Glutamatergic neuron (in vitro differentiated cells): ENCODE measurements at regions not wholly inside any gene's neighbourhood (a gene's known extent, or its start where the extent isn't known, plus 50 kb on each side); places are given as distances from the start of the nearest gene placed in this dataset.
"Not testable (repeated sequence)": the region's sequence is repeated elsewhere in the genome, so short reads cannot be mapped to it uniquely, and the experiment has no call there.

ENCODE experiments used
- DNase-seq: peaks from one replicate; pipeline ENCODE4 v3.0.0; 2022
- H3K27ac Mint-ChIP-seq: one replicate; pipeline ENCODE4 v1.8.0; 2020; ENCODE audit warnings: mild to moderate bottlenecking, mixed read lengths, inconsistent platforms; ENCODE audit not compliant: unreplicated experiment
- H3K27me3 Mint-ChIP-seq: one replicate; pipeline ENCODE4 v1.8.0; 2020; ENCODE audit warnings: mild to moderate bottlenecking, moderate library complexity, mixed read lengths, inconsistent platforms; ENCODE audit not compliant: unreplicated experiment
- H3K36me3 Mint-ChIP-seq: one replicate; pipeline ENCODE4 v1.8.0; 2020; ENCODE audit warnings: mild to moderate bottlenecking, mixed read lengths, inconsistent platforms; ENCODE audit not compliant: unreplicated experiment
- H3K4me1 Mint-ChIP-seq: one replicate; pipeline ENCODE4 v1.8.0; 2020; ENCODE audit warnings: mild to moderate bottlenecking, low read depth, mixed read lengths, inconsistent platforms; ENCODE audit not compliant: unreplicated experiment
- H3K4me3 Mint-ChIP-seq: one replicate; pipeline ENCODE4 v1.8.0; 2020; ENCODE audit warnings: mild to moderate bottlenecking, mixed read lengths, inconsistent platforms; ENCODE audit not compliant: unreplicated experiment
- H3K9me3 Mint-ChIP-seq: one replicate; pipeline ENCODE4 v1.8.0; 2020; ENCODE audit warnings: mild to moderate bottlenecking, moderate library complexity, mixed read lengths, inconsistent platforms; ENCODE audit not compliant: unreplicated experiment
- TF ChIP-seq, protein P1 (sequence below): fragments of 200-600 bp; sonication (generic); IDR thresholded peaks from one replicate; pipeline ENCODE4 v1.5.0; 2021; ENCODE audit not compliant: partially characterized antibody, unreplicated experiment

DNA sequence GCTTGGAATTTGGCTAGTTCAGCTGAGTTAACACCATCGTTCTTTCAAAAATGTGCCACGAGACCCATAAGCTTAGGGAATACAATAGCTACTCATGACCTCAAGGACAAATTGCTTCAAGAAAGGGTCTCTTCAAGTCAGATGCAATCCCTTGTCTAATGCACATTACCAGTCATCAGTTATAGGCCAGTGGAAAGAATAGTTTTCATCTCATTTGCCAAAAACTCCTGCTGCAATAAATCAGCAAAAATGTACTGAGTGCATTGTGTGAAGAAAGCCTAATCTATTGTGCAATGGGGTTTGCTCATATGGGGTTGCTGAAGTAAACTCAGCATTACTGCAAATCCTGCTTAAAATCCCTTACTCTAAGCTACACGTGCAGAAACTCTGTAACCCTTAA is 208.3 kb upstream of the NBEA start:
- H3K27me3 Mint-ChIP-seq, result no peaks in the 10 kb centered on the region
- no peak overlapping the region for H3K27ac Mint-ChIP-seq
- no peak for DNase-seq
- peaks cover 18% of the 10 kb centered on the region for H3K4me1 Mint-ChIP-seq
- TF ChIP-seq, protein P1, sequence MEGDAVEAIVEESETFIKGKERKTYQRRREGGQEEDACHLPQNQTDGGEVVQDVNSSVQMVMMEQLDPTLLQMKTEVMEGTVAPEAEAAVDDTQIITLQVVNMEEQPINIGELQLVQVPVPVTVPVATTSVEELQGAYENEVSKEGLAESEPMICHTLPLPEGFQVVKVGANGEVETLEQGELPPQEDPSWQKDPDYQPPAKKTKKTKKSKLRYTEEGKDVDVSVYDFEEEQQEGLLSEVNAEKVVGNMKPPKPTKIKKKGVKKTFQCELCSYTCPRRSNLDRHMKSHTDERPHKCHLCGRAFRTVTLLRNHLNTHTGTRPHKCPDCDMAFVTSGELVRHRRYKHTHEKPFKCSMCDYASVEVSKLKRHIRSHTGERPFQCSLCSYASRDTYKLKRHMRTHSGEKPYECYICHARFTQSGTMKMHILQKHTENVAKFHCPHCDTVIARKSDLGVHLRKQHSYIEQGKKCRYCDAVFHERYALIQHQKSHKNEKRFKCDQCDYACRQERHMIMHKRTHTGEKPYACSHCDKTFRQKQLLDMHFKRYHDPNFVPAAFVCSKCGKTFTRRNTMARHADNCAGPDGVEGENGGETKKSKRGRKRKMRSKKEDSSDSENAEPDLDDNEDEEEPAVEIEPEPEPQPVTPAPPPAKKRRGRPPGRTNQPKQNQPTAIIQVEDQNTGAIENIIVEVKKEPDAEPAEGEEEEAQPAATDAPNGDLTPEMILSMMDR, result no peak
- no peaks in the 10 kb centered on the region for H3K36me3 Mint-ChIP-seq
- H3K9me3 Mint-ChIP-seq, result no peaks in the 10 kb centered on the region
- H3K4me3 Mint-ChIP-seq, result no peak overlapping the region

DNA sequence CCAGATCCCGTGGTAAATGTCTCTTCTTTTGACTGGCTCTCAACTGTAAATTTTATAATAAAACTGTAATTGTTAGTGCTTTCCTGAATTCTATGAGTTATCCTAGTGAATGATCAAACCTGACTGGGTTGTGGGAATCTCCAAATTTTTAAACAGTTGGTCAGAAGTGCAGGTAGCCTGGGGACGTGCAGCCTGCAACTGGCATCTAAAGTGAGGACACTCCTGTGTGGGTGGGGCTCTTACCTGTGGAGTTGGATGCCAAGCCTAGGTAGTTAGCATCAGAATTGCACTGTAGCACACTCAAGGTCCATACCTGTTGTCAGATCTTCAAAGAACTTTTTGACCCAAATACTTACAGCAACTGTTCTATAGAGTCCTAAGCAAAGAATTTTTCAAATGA is 207.1 kb upstream of the NBEA start:
- Mint-ChIP-seq H3K27me3 (no peaks in the 10 kb centered on the region), H3K4me3 (no peak overlapping the region), H3K27ac (no peak overlapping the region), H3K9me3 (no peaks in the 10 kb centered on the region), H3K4me1 (peaks cover 19% of the 10 kb centered on the region), H3K36me3 (no peaks in the 10 kb centered on the region)
- DNase-seq, result no peak
- TF ChIP-seq, protein P1, result no peak

DNA sequence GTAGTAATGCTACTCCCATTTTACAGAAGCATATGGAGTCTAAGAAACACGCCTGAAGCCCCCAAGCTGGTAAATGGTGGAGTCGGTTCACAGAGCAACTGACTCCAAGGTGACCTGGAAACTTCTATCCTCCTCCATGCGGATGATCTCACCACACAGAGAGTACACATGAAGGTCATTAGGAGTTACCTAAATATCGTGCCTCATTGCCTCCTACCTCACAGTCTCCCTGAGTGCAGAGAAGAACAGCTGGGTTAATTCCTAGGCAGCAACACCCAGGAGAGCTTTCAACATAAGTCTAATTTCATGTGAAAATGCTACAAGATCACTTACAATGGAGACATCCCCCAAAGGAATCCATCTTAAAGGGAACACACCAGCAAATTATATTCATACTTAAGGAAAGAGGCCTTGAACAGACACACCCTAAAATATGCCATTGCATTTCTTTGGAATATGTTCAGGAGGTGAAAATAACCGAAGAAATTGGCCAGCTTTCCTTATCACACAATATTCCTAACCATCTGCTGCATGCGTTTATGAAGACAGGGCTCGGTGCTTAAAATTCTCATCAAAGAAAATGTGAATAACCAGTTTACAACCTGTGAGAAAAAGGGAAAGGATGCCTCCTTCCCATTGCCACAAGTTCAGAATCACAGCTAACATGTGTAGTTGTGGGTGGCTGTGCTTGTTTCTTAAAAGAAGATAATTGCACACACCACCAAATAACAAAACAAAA is 203.6 kb upstream of the NBEA start:
- H3K4me3 Mint-ChIP-seq, result no peak overlapping the region
- H3K36me3 Mint-ChIP-seq, result no peaks in the 10 kb centered on the region
- H3K27me3 Mint-ChIP-seq, result peaks cover 4% of the 10 kb centered on the region
- peaks cover 11% of the 10 kb centered on the region for H3K4me1 Mint-ChIP-seq
- no peak overlapping the region for H3K27ac Mint-ChIP-seq
- TF ChIP-seq, protein P1, result no peak
- no peak for DNase-seq
- H3K9me3 Mint-ChIP-seq, result peaks cover 7% of the 10 kb centered on the region

DNA sequence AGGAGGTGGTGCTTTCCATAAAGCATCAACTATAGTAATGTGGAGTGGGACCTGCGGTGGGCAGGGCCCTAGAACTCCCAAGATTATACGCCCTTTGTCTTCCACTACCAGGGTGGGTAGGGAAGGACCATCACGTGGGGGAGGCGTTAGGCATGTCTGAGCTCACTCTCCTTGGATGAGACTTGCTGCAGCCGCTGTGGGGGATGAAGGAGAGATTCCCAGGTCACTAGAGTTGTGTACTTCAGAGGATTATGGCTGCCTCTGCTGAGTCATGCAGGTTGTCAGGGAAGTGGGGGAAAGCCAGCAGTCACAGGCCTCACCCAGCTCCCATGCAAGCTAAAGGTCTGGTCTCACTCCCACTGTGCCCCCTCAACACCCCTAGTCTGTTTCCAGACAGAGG is 195.0 kb upstream of the NBEA start:
- H3K4me1 Mint-ChIP-seq, result peaks cover 12% of the 10 kb centered on the region
- not testable (repeated sequence) for H3K9me3 Mint-ChIP-seq, H3K36me3 Mint-ChIP-seq, H3K27ac Mint-ChIP-seq, DNase-seq, H3K27me3 Mint-ChIP-seq, H3K4me3 Mint-ChIP-seq

DNA sequence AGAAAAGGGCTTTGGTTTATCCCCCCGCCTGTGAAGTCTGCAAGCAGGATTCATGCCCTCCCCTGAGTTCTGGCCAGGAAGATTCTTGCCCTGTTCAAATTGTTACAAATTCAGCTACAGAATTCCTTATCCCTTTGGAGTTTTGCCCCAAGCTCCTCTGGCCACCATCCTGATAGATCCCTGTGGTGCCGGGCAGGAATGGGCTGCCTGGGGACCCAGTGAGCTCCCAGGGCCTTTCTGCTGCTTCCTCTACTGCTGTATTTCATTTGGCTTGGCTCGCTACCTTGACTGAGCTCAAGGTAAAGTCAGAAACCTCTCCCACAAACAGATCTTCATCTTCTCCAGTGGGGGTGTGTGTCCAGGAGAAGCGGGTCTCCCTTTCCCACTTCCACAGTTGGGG is 194.6 kb upstream of the NBEA start:
- Mint-ChIP-seq H3K4me1 (peaks cover 12% of the 10 kb centered on the region), H3K27me3 (no peaks in the 10 kb centered on the region), H3K27ac (no peak overlapping the region), H3K9me3 (peaks cover 7% of the 10 kb centered on the region), H3K4me3 (no peak overlapping the region), H3K36me3 (no peaks in the 10 kb centered on the region)
- no peak for DNase-seq
- TF ChIP-seq, protein P1, result no peak
